ENCODE measurements at regions not wholly inside any gene's neighbourhood (a gene's known extent, or its start where the extent isn't known, plus 50 kb on each side); places are given as distances from the start of the nearest gene placed in this dataset.
"Not testable (repeated sequence)": the region's sequence is repeated elsewhere in the genome, so short reads cannot be mapped to it uniquely, and the experiment has no call there.

DNA sequence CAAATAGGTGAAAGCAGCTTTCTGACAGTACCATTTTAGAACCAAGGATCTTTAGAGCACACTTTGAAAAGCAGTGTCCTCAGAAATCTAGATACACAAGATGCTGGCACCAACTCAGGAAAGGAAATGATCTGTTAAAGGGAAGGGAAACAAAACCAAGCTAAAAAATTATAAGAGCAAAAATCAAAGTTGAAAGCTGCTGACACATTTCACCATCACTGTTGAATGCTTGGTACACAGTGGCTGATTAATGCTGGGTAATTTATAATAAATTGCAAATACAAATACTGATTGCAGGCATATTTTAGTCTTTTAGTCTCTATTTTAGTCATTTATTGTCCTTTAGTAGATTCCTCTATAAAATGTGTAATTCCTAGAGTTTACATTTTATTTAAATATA lies 1540.1 kb upstream of the PCDH10 start:
- H3K9me3 Mint-ChIP-seq = no peaks in the 10 kb centered on the region
- Histone ChIP-seq H3K4me3 (replicated peaks in 1 of 3; ENCODE audit: low read depth in 2 of 3, low read length in 3 of 3) (no peak overlapping the region), H3K27me3 (ENCODE audit: control insufficient read depth in 2 of 2, insufficient read depth in 2 of 2, low read length in 2 of 2) (no peaks in the 10 kb centered on the region), H3K9ac (ENCODE audit: insufficient read depth, low read length, poor library complexity, severe bottlenecking) (no peak overlapping the region), H2AFZ (ENCODE audit: insufficient read depth, low read depth, low read length, poor library complexity, severe bottlenecking) (no peak overlapping the region), H4K20me1 (ENCODE audit: insufficient read depth, low read length) (no peaks in the 10 kb centered on the region), H3K79me2 (ENCODE audit: insufficient read depth, low read length) (no peaks in the 10 kb centered on the region), H3K4me1 (ENCODE audit: control insufficient read depth in 1 of 2, insufficient read depth in 2 of 2, low read length in 2 of 2) (peaks cover 0 to 5% of the 10 kb centered on the region in 2 donors), H3K36me3 (replicated peaks in 1 of 2; ENCODE audit: control insufficient read depth in 1 of 2, insufficient read depth in 2 of 2, low read length in 2 of 2) (no peaks in the 10 kb centered on the region), H3K4me2 (replicated peaks; ENCODE audit: extremely low read depth, low read length, poor library complexity, severe bottlenecking) (no peak overlapping the region), H3K27ac (ENCODE audit: low read depth in 1 of 2, low read length in 2 of 2) (no peak overlapping the region), H3K9me3 (replicated peaks in 1 of 2; ENCODE audit: control insufficient read depth in 1 of 2, insufficient read depth in 1 of 2, low read length in 2 of 2) (no peaks in the 10 kb centered on the region)
- intact Hi-C loops (cut with micrococcal nuclease) = no loop called here
- no peaks in the 10 kb centered on the region for H3K27me3 Mint-ChIP-seq (ENCODE audit: low read depth in 3 of 3)
- no peak overlapping the region for H3K4me3 Mint-ChIP-seq
- TF ChIP-seq, protein P1, sequence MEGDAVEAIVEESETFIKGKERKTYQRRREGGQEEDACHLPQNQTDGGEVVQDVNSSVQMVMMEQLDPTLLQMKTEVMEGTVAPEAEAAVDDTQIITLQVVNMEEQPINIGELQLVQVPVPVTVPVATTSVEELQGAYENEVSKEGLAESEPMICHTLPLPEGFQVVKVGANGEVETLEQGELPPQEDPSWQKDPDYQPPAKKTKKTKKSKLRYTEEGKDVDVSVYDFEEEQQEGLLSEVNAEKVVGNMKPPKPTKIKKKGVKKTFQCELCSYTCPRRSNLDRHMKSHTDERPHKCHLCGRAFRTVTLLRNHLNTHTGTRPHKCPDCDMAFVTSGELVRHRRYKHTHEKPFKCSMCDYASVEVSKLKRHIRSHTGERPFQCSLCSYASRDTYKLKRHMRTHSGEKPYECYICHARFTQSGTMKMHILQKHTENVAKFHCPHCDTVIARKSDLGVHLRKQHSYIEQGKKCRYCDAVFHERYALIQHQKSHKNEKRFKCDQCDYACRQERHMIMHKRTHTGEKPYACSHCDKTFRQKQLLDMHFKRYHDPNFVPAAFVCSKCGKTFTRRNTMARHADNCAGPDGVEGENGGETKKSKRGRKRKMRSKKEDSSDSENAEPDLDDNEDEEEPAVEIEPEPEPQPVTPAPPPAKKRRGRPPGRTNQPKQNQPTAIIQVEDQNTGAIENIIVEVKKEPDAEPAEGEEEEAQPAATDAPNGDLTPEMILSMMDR (IDR thresholded peaks at IDR 0.05) = no peak
- H3K27ac Mint-ChIP-seq = no peak overlapping the region
- no peaks in the 10 kb centered on the region for H3K36me3 Mint-ChIP-seq
- no peaks in the 10 kb centered on the region for H3K4me1 Mint-ChIP-seq
- no peak for DNase-seq

DNA sequence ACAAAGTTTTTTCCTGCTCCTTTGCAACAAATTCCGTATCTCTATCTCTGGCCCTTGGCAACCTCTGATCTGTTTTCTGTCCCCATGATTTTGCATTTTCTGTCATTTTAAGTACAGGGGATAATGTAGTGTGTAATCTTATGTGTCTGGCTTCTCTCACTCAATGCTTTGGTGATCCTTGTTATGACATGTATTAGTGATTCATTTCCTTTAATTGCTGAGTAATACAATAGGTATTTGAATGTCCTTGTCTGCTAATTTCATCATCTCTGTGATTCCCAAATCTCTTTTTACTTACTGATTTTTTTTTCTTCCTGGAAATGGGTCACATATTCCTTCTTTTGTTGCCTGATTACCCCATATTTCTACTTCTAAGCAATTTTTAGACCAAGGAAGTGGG lies 1538.6 kb upstream of the PCDH10 start:
- H3K4me3 Mint-ChIP-seq; H3K36me3 Mint-ChIP-seq; H2AFZ ChIP-seq (ENCODE audit: insufficient read depth, low read depth, low read length, poor library complexity, severe bottlenecking); H3K9ac ChIP-seq (ENCODE audit: insufficient read depth, low read length, poor library complexity, severe bottlenecking); H4K20me1 ChIP-seq (ENCODE audit: insufficient read depth, low read length); H3K27ac ChIP-seq (ENCODE audit: low read depth in 1 of 2, low read length in 2 of 2); DNase-seq; H3K36me3 ChIP-seq (replicated peaks in 1 of 2; ENCODE audit: control insufficient read depth in 1 of 2, insufficient read depth in 2 of 2, low read length in 2 of 2); H3K4me1 Mint-ChIP-seq; H3K4me3 ChIP-seq (replicated peaks in 1 of 3; ENCODE audit: low read depth in 2 of 3, low read length in 3 of 3); H3K27ac Mint-ChIP-seq; intact Hi-C loops (cut with micrococcal nuclease); H3K9me3 ChIP-seq (replicated peaks in 1 of 2; ENCODE audit: control insufficient read depth in 1 of 2, insufficient read depth in 1 of 2, low read length in 2 of 2); H3K27me3 Mint-ChIP-seq (ENCODE audit: low read depth in 3 of 3); H3K4me1 ChIP-seq (ENCODE audit: control insufficient read depth in 1 of 2, insufficient read depth in 2 of 2, low read length in 2 of 2); H3K4me2 ChIP-seq (replicated peaks; ENCODE audit: extremely low read depth, low read length, poor library complexity, severe bottlenecking); H3K9me3 Mint-ChIP-seq; H3K79me2 ChIP-seq (ENCODE audit: insufficient read depth, low read length); H3K27me3 ChIP-seq (ENCODE audit: control insufficient read depth in 2 of 2, insufficient read depth in 2 of 2, low read length in 2 of 2): not testable (repeated sequence)
- WGBS (ENCODE audit: insufficient coverage) = no CpG with 5 or more reads among the region's 1 CpG
